Jurkat, Clone E6-1 (cell line): ENCODE measurements at regions not wholly inside any gene's neighbourhood (a gene's known extent, or its start where the extent isn't known, plus 50 kb on each side); places are given as distances from the start of the nearest gene placed in this dataset.

ENCODE experiments used
- DNase-seq: peaks from one replicate; pipeline ENCODE4 v3.0.0-alpha.2; 2011; ENCODE audit warnings: low read depth, low spot score
- H3K4me3 ChIP-seq: 2 replicates; pipeline ENCODE4 v1.5.1; 2011; ENCODE audit warnings: mild to moderate bottlenecking, low read length, control low read depth, moderate library complexity

- no peak overlapping the region for H3K4me3 ChIP-seq
- no peak for DNase-seq
These were observed 182.6 kb upstream of the MOCS1 start for GRCh38 chr6:40116832-40117231.

- DNase-seq: no peak
- no peak overlapping the region for H3K4me3 ChIP-seq
These were observed 178.1 kb upstream of the MOCS1 start for GRCh38 chr6:40112350-40112749.

DNA sequence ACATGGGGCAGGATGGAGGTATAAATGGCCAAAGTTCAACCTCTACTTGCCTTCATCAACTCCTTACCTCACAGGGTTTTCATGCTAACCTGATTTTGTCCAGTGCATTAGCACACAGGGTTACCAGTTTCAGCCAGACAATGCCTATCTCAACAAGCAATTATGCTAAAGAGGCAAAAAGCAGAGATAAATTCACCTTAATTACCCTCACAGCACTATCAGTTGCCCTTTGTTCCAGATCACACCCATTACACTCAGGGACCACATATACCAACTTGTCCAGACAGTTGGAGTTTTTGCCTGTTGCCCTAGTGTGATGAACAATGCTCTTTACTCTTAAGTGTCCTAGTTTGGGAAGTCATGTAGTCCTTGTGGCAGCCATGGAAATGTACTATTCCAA lies 174.5 kb upstream of the MOCS1 start:
- H3K4me3 ChIP-seq: no peak overlapping the region
- DNase-seq: no peak

- H3K4me3 ChIP-seq: no peak overlapping the region
- DNase-seq: no peak
These were observed 172.6 kb upstream of the MOCS1 start for GRCh38 chr6:40106840-40107239.

GRCh38 chr6:40098774-40099173 lies 164.5 kb upstream of the MOCS1 start:
- DNase-seq: no peak
- H3K4me3 ChIP-seq: no peak overlapping the region

DNA sequence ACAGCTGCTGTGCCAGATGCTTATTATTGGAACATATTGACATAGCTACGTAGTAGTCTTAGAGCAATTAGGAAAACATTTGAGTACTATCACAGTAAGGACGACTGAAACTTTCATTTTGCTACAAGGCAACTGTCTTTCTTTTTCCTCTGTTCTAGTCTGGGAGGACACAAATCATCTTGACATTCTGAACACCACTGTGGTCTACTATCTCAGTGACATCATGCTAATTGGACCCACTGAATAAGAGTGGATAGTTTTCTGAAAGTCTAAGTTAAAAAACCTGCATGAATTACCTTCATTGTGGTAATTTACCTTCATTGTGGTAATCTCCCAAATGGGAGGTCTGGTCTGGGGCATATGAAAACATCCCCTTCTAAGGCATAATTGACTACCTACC lies 163.3 kb upstream of the MOCS1 start:
- H3K4me3 ChIP-seq: no peak overlapping the region
- no peak for DNase-seq

DNA sequence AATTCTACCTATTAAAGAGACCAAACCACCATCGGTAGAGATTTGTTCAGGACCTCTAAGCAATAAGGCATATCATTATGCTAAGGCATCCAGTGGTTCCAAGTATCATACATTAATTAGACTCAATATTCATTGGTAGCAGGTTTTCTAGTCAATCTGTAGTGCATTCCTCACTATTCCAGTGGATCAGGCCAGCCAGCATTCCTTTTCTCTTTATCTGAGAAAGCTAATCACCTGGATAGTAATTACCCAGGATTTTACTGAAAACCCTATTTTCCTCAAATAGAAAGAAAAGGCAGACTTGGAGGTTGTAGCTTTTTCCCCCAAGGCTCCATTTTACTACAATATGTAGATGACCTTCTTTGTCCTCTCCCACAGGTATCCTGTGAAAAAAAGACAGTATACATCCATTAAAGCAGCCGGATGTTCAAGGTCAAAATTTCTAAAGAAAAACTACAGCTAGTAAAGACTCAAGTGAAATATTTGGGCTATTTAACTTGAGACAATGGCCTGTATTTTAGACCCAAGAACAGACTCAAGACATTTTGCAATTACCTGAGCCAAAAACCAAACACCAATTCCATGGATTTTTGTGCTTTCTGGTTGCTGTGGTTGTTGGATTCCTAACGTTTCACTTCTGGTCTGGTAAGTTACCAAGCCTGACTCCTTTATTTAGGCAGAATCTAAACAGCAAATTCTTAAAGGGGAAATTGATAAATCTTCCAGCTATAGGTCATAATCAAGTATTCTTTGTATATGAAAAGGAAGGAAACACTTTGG lies 149.1 kb upstream of the MOCS1 start:
- DNase-seq: no peak
- H3K4me3 ChIP-seq: no peak overlapping the region

- no peak for DNase-seq
These were observed 148.2 kb upstream of the MOCS1 start for GRCh38 chr6:40082278-40083043.

DNA sequence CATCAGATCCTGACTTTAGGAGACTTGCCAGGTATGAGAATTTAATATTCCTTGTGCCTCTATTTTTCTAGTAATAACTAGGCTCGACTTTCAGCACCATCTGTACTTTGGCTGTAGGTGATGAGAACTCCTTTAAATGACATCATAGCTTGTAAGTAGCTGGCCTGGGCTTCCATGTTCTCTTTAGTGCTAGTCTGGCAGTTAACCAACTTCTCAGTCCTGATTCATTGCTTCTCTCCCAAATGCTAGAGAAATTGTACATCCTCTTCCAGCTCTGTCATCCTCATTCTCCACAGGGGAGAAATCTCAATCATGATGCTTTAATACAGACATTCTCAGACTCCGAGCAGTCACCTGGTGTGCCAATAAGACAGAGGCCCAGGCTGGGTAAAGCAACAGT lies 143.5 kb upstream of the MOCS1 start:
- no peak for DNase-seq
- H3K4me3 ChIP-seq: no peak overlapping the region

More at GRCh38 chr6:40082278-40083043, 148.2 kb upstream of the MOCS1 start:
- no peak overlapping the region for H3K4me3 ChIP-seq

- DNase-seq: no peak
These were observed 143.1 kb upstream of the MOCS1 start for GRCh38 chr6:40077315-40077714.

DNA sequence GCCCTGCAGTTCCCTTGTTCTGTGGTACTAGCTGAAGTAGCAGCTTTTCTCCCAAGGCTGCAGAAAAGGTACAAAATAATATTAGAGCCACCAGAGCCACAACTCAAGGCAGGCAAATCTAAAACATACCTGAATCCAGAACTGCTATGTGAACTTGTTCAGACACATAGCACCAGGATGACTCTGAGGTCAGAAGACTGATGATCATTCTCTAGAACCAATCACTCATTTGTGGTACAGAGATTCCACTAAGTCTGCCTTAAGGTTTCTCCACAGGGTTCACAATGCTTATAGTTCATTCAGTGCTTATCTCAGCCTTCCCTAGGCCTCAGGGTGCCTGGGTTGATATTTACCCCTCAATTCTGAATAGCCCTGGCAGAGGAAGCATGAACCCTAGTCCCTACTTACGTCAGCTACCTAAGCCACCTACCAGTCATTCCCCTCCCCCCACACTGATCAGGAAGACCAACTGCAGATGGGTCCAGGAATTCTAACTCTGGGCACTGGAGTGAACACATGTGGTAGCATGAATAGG lies 140.9 kb upstream of the MOCS1 start:
- DNase-seq: no peak
- no peak overlapping the region for H3K4me3 ChIP-seq

More at GRCh38 chr6:40077315-40077714, 143.1 kb upstream of the MOCS1 start:
- H3K4me3 ChIP-seq: no peak overlapping the region

DNA sequence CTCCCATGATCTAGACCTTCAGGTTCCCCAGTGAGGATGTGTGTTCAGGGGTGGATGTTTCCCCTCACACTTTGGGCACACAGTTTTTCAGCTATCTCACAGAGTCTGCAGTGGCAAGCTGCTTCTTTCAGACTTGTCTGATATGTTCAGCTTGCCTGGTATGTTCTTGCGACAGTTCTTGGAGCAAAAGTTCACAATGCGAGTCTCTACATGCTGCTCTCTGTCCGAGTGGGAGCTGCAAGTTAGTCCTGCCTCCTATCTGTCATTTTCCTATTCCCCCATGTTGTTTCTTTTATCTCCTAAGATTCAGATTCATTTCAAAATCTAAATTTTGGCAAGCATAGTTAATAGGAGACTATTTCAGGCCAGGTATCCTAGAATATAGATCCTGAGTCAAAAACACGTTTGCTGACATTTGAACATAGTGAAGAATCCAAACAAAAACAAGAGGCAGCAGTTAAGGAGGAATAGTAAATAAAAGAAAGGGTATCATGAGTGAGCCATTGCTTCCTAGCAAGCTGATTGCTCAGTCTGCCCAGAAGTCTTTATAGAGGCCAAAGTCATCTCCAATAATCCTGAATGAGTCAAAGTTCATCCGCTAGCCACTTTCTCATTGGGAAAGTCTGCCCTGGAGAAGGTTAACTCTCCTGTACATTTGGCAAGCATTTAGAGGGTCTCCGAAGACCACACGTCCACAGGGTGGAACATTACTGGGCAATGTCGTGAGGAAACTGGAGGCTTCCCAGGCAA lies 140.2 kb upstream of the MOCS1 start:
- H3K4me3 ChIP-seq: no peak overlapping the region
- no peak for DNase-seq

- no peak overlapping the region for H3K4me3 ChIP-seq
- no peak for DNase-seq
These were observed 132.1 kb upstream of the MOCS1 start for GRCh38 chr6:40066372-40066771.

DNA sequence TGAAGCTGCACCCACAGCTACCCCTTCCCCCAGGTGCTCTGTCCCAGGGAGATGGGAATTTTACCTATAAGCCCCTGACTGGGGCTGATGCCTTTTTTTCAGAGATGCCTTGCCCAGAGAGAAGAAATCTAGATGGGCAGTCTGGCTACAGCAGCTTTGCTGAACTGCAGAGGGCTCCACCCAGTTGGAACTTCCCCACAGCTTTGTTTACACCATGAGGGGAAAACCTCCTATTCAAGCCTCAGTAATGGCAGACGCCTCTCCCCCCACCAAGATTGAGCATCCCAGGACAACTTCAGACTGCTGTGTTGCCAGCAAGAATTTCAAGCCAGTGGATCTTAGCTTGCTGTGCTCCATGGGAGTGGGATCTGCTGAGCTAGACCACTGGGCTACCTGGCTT lies 122.6 kb upstream of the MOCS1 start:
- H3K4me3 ChIP-seq: no peak overlapping the region
- DNase-seq: no peak

DNA sequence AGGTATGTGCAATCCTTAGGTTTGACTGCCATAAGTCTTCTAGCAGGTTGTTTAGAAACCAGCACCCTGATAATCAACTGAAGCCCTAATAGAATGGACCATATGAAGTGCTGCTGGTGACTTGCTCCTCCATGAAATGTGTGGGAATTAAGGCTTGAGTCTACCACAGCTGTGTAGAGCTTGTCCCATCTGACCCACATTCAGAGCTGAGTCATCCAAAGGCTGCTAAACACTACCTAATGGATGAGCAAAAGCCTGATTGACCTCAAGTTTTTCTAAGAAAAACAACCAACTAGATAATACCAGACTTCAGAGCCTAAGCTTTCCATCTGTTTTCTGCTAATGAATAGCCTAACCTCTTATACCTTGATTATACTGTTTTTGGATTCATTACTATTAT lies 120.3 kb upstream of the MOCS1 start:
- H3K4me3 ChIP-seq: no peak overlapping the region
- no peak for DNase-seq

DNA sequence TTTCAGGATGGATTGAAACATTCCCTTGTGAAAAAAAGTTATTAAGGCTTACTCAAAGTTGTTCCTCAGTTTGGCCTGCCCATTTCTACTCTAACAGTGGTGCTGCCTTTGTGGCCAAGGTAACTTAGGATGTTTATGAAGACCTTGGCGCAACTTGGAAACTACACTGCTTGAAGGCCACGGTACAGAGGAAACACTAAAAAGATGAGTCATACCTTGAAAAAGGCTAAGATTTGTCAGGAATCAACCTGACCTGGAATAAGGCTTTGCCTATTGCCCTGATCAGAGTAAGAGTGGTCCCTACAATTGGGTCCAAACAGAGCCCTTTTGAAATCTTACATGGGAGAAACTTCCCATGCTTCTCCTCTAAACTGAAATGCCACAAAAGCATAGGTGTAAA lies 119.9 kb upstream of the MOCS1 start:
- no peak for DNase-seq
- H3K4me3 ChIP-seq: no peak overlapping the region

DNA sequence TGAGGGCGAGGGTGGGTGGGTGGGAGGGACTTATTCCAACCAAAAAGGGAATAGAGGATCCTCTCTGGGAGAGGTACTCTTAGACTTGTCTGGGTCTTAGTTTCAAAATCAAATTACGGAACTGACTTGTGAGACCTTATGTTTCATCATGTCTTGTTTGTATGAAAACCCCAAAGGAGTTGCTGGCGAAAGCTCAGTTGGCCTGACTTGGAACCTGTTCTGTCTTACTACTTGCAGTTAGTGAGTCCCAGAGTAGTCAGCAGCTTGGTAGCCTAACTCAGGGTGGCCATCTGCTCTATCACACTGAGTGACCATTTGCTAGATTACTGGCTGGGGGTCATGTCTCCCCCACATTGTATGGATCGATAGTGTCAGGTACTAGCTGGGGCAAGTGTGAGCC lies 114.9 kb upstream of the MOCS1 start:
- H3K4me3 ChIP-seq: no peak overlapping the region
- DNase-seq: no peak

DNA sequence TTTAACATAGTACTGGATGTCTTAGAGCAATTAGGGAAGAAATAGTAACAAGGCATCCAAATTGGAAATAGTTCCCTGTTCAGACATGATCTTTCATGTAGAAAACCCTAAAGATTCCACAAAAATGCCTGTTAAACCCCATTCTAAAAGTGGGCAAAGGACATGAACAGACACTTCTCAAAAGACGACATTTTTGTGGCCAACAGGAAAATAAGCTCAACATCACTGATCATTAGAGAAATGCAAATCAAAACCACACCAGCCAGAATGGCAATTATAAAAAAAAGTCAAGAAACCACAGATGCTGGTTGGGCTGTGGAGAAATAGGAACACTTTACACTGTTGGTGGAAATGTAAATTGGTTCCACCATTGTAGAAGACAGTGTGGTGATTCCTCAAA lies 109.9 kb upstream of the MOCS1 start:
- no peak for DNase-seq
- H3K4me3 ChIP-seq: no peak overlapping the region

DNA sequence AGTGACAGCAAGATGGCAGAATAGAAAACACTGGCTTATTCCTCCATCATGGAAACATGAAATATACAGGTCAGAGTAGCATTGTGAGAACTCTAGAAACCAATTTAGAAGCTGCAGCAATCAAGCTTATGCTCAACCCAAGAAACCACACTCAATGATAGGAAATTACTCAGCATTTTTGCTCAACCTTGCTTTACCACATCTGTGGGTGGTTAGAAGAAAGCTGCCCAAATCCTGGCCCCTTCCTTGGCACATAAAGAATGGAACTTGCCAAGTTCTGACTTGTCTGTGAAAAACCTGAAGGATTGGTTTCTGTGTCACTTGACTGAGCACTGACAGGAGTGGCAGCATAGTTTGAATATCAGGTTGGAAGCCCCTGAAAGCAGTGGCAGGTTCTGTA lies 108.0 kb upstream of the MOCS1 start:
- DNase-seq: peak; percentile 79

DNA sequence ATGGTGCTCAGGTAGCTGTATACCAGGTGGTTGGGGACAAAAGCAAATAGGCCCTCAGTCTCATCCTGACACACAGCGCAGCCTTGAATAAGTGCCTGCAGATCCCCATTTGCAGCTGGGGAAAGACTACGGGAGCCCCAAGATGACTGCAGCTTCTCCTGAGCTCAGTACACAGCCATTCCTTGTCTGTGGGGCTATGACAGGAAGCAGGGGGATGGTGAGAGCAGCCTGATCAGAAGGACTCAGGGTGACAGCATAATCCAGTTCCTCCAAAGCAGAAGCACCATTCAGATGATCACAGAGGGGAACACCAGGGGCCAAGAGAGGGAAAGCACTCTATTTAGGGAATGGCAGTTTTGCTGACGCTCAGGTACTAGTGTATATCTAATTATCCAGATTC lies 104.8 kb upstream of the MOCS1 start:
- DNase-seq: no peak
- H3K4me3 ChIP-seq: no peak overlapping the region

More for the DNA sequence above, 108.0 kb upstream of the MOCS1 start:
- no peak overlapping the region for H3K4me3 ChIP-seq
